ENCODE measurements at regions not wholly inside any gene's neighbourhood (a gene's known extent, or its start where the extent isn't known, plus 50 kb on each side); places are given as distances from the start of the nearest gene placed in this dataset.
"Not testable (repeated sequence)": the region's sequence is repeated elsewhere in the genome, so short reads cannot be mapped to it uniquely, and the experiment has no call there.

GRCh38 chr15:91414124-91414523 is 314.1 kb downstream of the SV2B start:
- no peak for DNase-seq (ENCODE audit: low read depth in 3 of 3)

GRCh38 chr15:91415258-91415657 is 315.2 kb downstream of the SV2B start:
- not testable (repeated sequence) for DNase-seq (ENCODE audit: low read depth in 3 of 3)

DNA sequence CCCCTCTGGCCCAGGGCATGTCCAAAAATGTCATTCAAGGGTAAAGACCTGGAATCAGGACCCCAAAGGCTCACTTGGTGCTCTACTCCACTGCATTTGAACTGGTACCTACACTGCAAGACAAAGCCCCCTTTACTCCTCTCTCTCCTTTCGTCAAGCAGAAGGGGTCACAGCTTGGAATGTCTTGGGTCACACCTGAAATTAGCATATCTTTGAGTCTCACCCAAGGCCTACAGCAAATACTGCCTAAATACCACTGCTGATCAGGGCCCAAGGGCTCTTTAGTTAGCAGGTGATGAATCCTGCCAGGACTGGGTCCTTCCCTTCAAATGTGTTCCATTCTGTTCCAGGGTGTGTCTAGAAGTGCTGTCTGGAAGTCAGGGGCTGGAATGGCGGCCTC is 320.6 kb downstream of the SV2B start:
- DNase-seq (ENCODE audit: low read depth in 3 of 3), result no peak

GRCh38 chr15:91422797-91423196 is 322.7 kb downstream of the SV2B start:
- no peak for DNase-seq (ENCODE audit: low read depth in 3 of 3)

- DNase-seq (ENCODE audit: low read depth in 3 of 3), result no peak
These were observed 323.9 kb downstream of the SV2B start for GRCh38 chr15:91424001-91424400.

DNA sequence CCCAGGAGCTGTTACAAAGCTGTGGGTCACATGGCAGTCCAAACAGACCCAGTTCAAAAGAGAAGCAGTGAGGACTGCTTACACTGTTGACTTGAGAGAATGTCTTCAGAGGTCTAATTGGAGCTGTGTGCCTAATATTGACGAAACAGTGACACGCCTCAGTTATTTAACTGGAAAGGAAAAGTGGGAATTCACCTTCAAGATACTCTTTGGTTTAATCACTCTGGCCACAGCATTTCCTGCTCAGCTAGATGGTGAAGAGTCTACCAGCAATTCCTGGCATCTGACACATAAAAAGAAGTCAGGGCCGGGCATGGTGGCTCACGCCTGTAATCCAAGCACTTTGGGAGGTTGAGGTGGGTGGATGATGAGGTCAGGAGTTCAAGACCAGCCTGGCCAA is 326.4 kb downstream of the SV2B start:
- peak in 1 of 3 donors; percentile 11 for DNase-seq (ENCODE audit: low read depth in 3 of 3)

DNA sequence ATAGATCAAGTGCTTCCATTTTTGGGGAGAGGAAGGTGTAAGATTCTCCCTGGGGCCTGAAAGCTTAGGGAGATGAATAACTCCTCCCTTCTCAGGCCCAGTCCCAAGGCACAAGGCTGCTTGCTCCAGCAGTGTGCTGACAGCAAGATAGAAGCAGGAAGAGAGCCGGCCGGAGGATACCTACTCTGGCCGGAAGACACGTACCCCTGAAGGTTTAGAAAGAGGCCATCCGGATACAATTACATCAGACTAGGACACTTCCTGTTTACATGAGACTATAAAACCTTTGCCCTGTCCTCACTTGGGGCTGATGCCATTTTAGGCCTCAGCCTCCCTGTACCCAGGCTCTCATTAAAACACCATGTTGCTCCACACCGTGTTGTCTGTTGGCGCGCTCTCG is 329.9 kb downstream of the SV2B start:
- no peak for DNase-seq (ENCODE audit: low read depth in 3 of 3)

- no peak for DNase-seq (ENCODE audit: low read depth in 3 of 3)
These were observed 331.1 kb downstream of the SV2B start for GRCh38 chr15:91431041-91431715.

DNA sequence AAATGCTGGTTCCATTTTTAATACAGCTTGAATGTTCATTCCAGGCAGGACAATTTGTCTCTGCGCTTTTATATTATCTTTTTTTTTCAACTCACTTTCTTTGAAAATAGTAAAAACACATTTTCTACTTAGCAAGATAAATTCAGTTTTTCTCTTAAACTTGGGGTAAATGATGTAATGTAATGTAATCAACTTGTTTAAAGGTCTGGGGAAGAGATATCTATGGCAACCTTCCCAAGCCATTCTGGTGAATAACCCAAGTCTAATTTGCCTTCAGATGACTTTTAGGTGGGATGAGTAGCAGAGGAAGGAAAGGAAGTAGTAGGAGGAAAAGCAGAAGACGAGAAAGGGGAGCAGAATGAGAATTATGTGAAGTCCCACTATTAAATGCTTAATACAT is 335.1 kb downstream of the SV2B start:
- DNase-seq (ENCODE audit: low read depth in 3 of 3), result no peak

- DNase-seq (ENCODE audit: low read depth in 3 of 3), result no peak
These were observed 344.6 kb downstream of the SV2B start for GRCh38 chr15:91444656-91445055.

GRCh38 chr15:91445695-91446228 is 345.7 kb downstream of the SV2B start:
- no peak for DNase-seq (ENCODE audit: low read depth in 3 of 3)

DNA sequence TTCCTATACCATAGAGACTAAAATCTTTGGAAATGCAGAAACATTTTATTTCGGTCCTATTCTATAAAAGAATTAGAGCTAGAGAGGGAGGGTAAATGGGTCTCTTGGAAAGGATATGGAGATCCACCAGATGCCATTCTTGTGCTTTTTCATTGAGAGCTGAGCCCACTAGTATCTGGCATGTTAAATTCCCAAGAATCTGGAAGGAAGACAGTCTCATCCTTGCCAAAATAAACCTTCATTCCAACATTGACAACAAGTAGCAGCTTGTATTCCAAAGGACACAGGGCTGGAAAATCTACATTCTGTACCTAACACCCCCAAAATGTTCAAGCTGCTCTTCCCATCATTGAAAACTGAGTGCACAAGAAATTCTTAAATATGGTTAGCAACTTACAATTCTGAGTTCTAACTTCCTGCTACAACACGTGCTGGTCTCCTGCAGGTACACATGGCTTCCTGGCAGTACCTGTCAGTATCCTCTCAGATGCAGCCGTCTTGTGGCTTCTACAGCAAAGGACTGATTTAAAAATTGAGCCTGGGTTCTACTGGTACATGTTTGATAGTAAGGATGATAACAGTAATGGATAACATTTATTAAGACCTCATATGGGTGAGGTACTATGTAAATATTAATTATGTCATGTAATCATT is 348.1 kb downstream of the SV2B start:
- DNase-seq (ENCODE audit: low read depth in 3 of 3), result no peak

DNA sequence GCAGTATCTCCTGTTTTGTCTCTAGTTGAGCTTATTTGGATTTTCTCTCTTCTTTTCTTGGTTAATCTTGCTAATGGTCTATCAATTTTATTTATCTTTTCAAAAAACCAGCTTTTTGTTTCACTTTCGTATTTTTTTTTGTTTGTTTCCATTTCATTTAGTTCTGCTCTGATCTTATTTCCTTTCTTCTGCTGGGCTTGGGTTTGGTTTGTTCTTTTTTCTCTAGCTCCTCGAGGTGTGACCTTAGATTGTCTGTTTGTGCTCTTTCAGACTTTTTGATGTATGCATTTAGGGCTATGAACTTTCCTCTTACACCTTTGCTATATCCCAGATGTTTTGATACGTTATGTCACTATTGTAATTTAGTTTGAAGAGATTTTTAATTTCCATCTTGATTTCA is 353.3 kb downstream of the SV2B start:
- DNase-seq (ENCODE audit: low read depth in 3 of 3), result not testable (repeated sequence)

GRCh38 chr15:91456251-91456718 is 356.2 kb downstream of the SV2B start:
- no peak for DNase-seq (ENCODE audit: low read depth in 3 of 3)

DNA sequence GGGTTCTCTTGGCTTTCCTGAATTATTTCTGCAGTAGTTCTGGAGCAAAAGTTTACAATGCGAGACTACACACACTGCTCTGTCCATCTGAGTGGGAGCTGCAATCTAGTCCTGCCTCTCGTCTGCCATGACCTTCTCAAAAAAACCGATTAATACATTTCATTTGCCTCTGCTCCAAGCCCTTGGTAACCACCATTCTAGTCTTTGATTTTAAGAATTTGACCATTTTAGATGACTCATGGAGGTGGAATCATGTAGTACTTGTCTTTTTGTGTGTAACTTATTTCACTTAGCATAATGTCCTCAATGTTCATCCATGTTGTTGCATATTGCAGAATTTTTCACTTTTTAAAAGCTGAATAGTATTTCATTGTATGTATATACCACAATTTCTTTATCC is 356.9 kb downstream of the SV2B start:
- DNase-seq (ENCODE audit: low read depth in 3 of 3), result no peak

DNA sequence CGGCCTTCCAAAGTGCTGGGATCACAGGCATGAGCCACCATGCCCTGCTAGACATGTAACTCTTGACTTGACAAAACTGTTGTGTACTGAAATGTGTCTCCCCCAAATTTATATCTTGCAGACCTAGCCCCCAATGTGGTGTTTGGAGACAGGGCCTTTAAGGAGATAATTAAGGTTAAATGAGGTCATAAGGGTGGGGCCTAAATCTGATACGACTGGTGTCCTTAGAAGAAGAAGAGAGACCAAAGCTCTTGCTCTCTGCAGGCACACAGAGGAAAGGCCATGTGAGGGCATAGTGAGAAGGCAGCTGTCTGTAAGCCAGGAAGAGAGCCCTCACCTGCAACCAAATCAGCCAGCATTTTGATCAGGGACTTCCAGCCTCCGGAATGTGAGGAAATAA is 361.3 kb downstream of the SV2B start:
- no peak for DNase-seq (ENCODE audit: low read depth in 3 of 3)

DNA sequence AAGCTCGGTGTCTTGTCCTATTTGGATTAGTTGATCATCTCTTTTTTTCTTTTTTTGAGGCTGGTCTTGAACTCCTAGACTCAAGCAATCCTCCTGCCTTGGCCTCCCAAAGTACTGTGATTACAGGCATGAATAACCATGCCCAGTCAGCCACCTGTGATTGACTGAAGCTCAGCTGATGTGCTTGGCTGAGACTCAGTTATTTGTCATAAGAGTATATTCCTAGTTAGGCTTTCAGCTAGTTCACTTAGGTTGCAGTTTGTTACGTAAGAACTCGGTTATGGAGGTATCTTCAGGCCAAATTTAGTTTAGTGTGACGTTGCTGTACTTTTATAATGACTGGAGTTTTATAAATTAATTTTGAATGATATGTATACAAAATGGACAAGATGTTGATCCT is 365.0 kb downstream of the SV2B start:
- DNase-seq (ENCODE audit: low read depth in 3 of 3), result no peak

- no peak for DNase-seq (ENCODE audit: low read depth in 3 of 3)
These were observed 365.6 kb downstream of the SV2B start for GRCh38 chr15:91465696-91466095.

- DNase-seq (ENCODE audit: low read depth in 3 of 3), result peak in 2 of 3 donors; percentile 6 to 11
These were observed 369.0 kb downstream of the SV2B start for GRCh38 chr15:91468871-91469580.

DNA sequence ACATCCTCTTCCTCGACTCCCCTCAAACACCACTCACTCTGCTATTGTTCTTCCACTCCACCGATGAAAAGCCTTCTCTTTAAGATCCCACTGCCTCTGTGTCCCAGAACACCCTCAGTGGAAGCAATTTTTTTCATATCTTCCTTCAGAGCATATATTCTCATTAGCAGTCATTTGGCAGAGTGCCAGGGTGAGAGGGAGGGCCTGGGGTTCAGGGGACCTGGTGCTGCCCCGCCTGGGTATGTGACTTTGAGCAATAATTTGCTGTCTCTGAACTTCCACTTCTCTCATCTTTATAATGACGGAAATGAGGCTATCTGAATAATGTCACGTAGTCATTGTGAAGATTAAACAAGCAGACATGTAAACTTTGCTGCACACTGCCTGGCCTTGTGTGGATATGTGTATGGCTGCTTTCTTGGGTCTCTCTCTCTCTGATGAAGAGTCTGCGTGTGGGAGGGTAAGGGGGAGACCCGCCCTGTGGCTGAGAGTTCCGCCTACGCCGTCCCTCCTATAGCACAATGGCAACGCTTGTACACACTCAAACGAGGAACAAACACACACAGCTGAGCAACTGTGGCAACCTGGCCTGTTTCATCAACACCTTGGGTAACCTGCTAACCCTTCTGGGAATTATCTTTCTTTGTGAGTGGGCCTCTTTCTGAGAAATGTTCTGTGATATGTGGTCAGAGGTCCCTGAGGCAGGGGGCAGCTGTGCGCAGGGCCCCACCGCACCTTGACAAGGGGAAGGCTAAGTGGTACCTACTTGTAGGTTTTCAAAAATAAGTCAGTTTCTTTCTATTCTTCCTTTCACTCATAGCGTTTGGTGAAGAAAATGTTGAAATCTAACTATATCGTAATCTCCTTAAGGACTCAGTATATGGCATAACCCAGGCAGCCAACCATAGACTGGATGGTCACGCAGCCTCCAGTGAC is 369.8 kb downstream of the SV2B start:
- peak; percentile 23 to 64 (median 53) for DNase-seq (ENCODE audit: low read depth in 3 of 3)

DNA sequence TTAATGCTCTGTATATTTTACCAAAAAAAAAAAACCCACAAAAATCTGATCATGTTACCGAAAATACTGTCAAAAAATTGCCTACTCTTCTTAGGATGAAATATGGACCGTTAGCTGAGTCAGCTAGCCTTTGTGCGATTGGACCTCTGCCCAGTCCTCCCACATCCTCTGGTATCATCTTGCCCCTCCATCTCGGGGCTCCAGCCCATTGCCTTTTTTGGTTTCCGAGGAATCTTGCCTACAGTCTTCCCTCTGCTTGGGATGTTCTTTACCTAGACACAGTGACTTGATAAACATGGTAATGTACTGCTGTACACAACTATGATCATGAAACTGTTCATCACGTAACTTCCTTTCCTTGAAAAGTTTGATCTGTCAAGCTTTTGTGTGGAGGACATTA is 371.4 kb downstream of the SV2B start:
- DNase-seq (ENCODE audit: low read depth in 3 of 3), result no peak

All from stimulated activated CD4-positive, alpha-beta T cell treated with anti-CD3 and anti-CD28 coated beads, TNF-alpha, amount 100 ng/mL, for 48 hours (primary cell).